Mesendoderm (in vitro differentiated cells): ENCODE measurements at regions not wholly inside any gene's neighbourhood (a gene's known extent, or its start where the extent isn't known, plus 50 kb on each side); places are given as distances from the start of the nearest gene placed in this dataset.

ENCODE experiments used
- DNase-seq: peaks from one replicate; pipeline ENCODE4 v3.0.0; 2013
- H2AK5ac ChIP-seq: 2 replicates; pipeline ENCODE4 v1.6.1; 2013; ENCODE audit warnings: low read length, inconsistent platforms
- H2BK120ac ChIP-seq: 2 replicates; pipeline ENCODE4 v1.6.1; 2013; ENCODE audit warnings: low read depth, mild to moderate bottlenecking, low read length, moderate library complexity, mixed read lengths
- H2BK15ac ChIP-seq: replicated peaks from 2 replicates; pipeline ENCODE4 v1.6.1; 2013; ENCODE audit warnings: low read depth, mild to moderate bottlenecking, moderate library complexity
- H2BK5ac ChIP-seq: 2 replicates; pipeline ENCODE4 v1.6.1; 2013; ENCODE audit warnings: low read length, inconsistent platforms
- H3K18ac ChIP-seq: 2 replicates; pipeline ENCODE4 v1.6.1; 2013; ENCODE audit warnings: mild to moderate bottlenecking, low read length, mixed read lengths
- H3K23ac ChIP-seq: one replicate; pipeline ENCODE4 v1.6.1; 2013; ENCODE audit warnings: low read length
- H3K27ac ChIP-seq: 2 replicates; pipeline ENCODE4 v1.5.1; 2013; ENCODE audit warnings: low read depth, mild to moderate bottlenecking, inconsistent platforms, low read length, moderate library complexity
- H3K27me3 ChIP-seq: 2 replicates; pipeline ENCODE4 v1.6.1; 2013; ENCODE audit warnings: low read length, control low read depth, mild to moderate bottlenecking, inconsistent platforms; ENCODE audit not compliant: insufficient read depth, poor library complexity
- H3K36me3 ChIP-seq: 2 replicates; pipeline ENCODE4 v1.6.1; 2013; ENCODE audit warnings: low read length, inconsistent platforms; ENCODE audit not compliant: control insufficient read depth, insufficient read depth
- H3K4ac ChIP-seq: one replicate; pipeline ENCODE4 v1.6.1; 2013; ENCODE audit warnings: low read depth, mild to moderate bottlenecking, low read length, moderate library complexity
- H3K4me1 ChIP-seq: 2 replicates; pipeline ENCODE4 v1.6.1; 2013; ENCODE audit warnings: low read depth, low read length, inconsistent platforms; ENCODE audit not compliant: control insufficient read depth
- H3K4me2 ChIP-seq: 2 replicates; pipeline ENCODE4 v1.6.1; 2013; ENCODE audit warnings: low read length
- H3K4me3 ChIP-seq: 2 replicates; pipeline ENCODE4 v1.5.1; 2013; ENCODE audit warnings: mild to moderate bottlenecking, low read length
- H3K56ac ChIP-seq: one replicate; pipeline ENCODE4 v1.6.1; 2013; ENCODE audit warnings: low read length
- H3K79me1 ChIP-seq: 2 replicates; pipeline ENCODE4 v1.6.1; 2013; ENCODE audit warnings: low read length, inconsistent platforms
- H3K79me2 ChIP-seq: 2 replicates; pipeline ENCODE4 v1.6.1; 2013; ENCODE audit warnings: mild to moderate bottlenecking, low read length; ENCODE audit not compliant: control insufficient read depth, insufficient read depth
- H3K9ac ChIP-seq: 2 replicates; pipeline ENCODE4 v1.6.1; 2013; ENCODE audit warnings: low read length, inconsistent platforms
- H4K5ac ChIP-seq: one replicate; pipeline ENCODE4 v1.6.1; 2013; ENCODE audit warnings: low read length
- H4K8ac ChIP-seq: one replicate; pipeline ENCODE4 v1.6.1; 2013; ENCODE audit warnings: low read depth, mild to moderate bottlenecking, control low read depth, low read length, moderate library complexity
- WGBS: extraction: QIAGEN DNeasy Blood & Tissue Kit; methylation state at CpG from one replicate; pipeline ENCODE4 v1.1.7; 2013; ENCODE audit warnings: low lambda C conversion rate, missing lambda C conversion rate; ENCODE audit not compliant: insufficient coverage; ENCODE audit errors: extremely low coverage; 5-methylcytosine and 5-hydroxymethylcytosine counted together

DNA sequence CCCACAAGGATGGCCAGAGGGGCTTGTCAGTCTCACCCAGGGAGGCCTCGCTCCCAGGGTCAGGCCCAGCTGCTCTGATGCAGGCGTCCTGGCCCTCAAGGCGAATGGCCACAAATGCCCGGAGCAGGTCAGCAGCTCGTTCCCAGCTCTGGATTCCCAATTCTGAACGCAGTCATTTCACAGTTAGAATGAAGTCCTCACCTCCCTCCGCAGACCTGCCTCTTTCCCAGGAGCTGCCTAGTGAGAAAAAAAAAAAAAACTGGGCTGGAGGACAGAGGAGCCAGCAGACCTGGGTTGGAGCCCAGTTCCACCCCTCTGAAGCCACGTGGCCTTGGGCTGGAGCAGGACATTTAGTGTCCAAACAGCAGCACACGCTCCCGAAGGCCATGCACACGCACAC, 62.2 kb upstream of the DIO3 start:
- Histone ChIP-seq H4K8ac (no peak overlapping the region), H2AK5ac (no peak overlapping the region), H3K9ac (no peak overlapping the region), H3K4ac (no peak overlapping the region), H4K5ac (no peak overlapping the region), H3K4me2 (no peak overlapping the region), H3K27me3 (no peaks in the 10 kb centered on the region), H3K27ac (no peak overlapping the region), H3K4me1 (peaks cover 4% of the 10 kb centered on the region), H2BK120ac (no peak overlapping the region), H3K36me3 (no peaks in the 10 kb centered on the region), H3K79me2 (no peaks in the 10 kb centered on the region), H3K79me1 (no peaks in the 10 kb centered on the region), H3K23ac (no peak overlapping the region), H2BK15ac (no peak overlapping the region), H3K18ac (no peak overlapping the region), H3K56ac (no peak overlapping the region), H2BK5ac (no peak overlapping the region), H3K4me3 (no peak overlapping the region)
- no peak for DNase-seq
- WGBS = no CpG with 5 or more reads among the region's 11 CpGs

DNA sequence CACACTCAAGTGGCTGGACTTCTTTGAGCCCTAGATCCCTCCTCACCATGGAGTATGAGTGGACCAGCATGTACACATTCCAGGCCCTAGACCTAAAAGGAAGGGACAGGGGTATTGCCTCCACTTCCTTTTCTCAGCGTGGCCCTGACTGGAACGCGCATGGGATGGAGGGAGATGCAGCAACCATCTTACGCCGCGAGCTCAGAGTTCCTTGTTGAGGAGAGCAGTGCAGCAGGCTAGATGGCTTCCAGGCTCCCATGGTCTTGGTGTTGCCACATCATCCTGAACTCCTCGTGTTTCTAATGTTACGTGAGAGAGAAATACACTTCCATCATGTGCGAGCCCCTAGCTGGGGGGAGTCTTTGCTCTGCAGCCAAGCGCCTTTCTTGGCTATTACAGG, 61.8 kb upstream of the DIO3 start:
- Histone ChIP-seq H2BK120ac (no peak overlapping the region), H3K36me3 (no peaks in the 10 kb centered on the region), H3K4ac (no peak overlapping the region), H3K18ac (no peak overlapping the region), H3K4me1 (peaks cover 4% of the 10 kb centered on the region), H3K27ac (no peak overlapping the region), H3K79me2 (no peaks in the 10 kb centered on the region), H3K79me1 (no peaks in the 10 kb centered on the region), H2BK5ac (no peak overlapping the region), H3K23ac (no peak overlapping the region), H4K8ac (no peak overlapping the region), H2AK5ac (no peak overlapping the region), H4K5ac (no peak overlapping the region), H3K4me2 (no peak overlapping the region), H3K9ac (no peak overlapping the region), H3K4me3 (no peak overlapping the region), H3K27me3 (no peaks in the 10 kb centered on the region), H3K56ac (no peak overlapping the region), H2BK15ac (no peak overlapping the region)
- no CpG with 5 or more reads among the region's 10 CpGs for WGBS
- no peak for DNase-seq

DNA sequence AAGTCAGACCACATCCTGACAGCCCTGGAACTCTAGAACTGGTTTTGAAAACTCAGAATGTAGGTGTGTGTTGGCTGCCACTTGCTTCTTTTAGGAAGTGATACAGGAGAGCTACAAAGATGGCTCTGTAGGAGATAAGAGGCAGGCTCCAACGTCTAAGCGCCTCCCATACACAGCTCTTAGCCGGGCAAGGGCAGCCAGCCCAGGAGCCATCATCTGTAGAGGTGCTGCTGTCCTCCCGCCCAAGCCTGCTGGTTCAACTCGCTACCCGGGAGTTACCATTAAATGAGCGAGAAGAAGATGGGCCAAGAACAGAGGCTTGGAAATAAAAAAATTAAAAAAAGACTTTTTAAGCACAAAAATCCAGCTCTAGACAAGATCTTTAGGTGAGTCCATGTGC, 61.2 kb upstream of the DIO3 start:
- DNase-seq = no peak
- Histone ChIP-seq H2BK15ac (no peak overlapping the region), H3K27ac (no peak overlapping the region), H2BK5ac (no peak overlapping the region), H4K5ac (no peak overlapping the region), H2BK120ac (no peak overlapping the region), H3K4me1 (peaks cover 4% of the 10 kb centered on the region), H3K79me1 (no peaks in the 10 kb centered on the region), H2AK5ac (no peak overlapping the region), H4K8ac (no peak overlapping the region), H3K9ac (no peak overlapping the region), H3K27me3 (no peaks in the 10 kb centered on the region), H3K23ac (no peak overlapping the region), H3K79me2 (no peaks in the 10 kb centered on the region), H3K36me3 (no peaks in the 10 kb centered on the region), H3K4me2 (no peak overlapping the region), H3K56ac (no peak overlapping the region), H3K4ac (no peak overlapping the region), H3K4me3 (no peak overlapping the region), H3K18ac (no peak overlapping the region)
- no CpG with 5 or more reads among the region's 7 CpGs for WGBS

DNA sequence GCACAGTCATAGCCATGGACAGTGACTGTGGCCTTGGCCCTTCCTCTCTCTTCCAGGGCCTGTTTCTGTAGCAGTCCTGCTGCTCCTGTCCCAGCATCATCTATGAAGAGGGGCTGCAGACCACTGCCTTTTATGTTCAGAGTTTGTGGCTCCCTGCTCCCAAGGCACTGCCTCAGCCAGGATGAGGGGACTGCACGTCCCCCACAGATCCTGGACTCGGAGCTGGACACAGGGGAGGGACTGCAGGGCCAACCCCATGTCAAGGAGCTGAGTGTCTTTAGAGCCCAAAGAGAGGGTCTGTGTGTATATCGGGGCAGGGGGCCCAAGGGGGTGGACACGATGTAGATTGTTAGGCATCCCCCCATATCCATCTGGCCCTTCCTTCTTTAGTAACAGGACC, 60.6 kb upstream of the DIO3 start:
- Histone ChIP-seq H3K79me2 (no peaks in the 10 kb centered on the region), H4K5ac (no peak overlapping the region), H3K56ac (no peak overlapping the region), H2AK5ac (no peak overlapping the region), H3K4ac (no peak overlapping the region), H3K9ac (no peak overlapping the region), H2BK15ac (no peak overlapping the region), H3K79me1 (no peaks in the 10 kb centered on the region), H3K27me3 (no peaks in the 10 kb centered on the region), H3K27ac (no peak overlapping the region), H2BK120ac (no peak overlapping the region), H3K23ac (no peak overlapping the region), H3K4me2 (no peak overlapping the region), H4K8ac (no peak overlapping the region), H3K4me3 (no peak overlapping the region), H2BK5ac (no peak overlapping the region), H3K4me1 (peaks cover 4% of the 10 kb centered on the region), H3K18ac (no peak overlapping the region), H3K36me3 (no peaks in the 10 kb centered on the region)
- no CpG with 5 or more reads among the region's 4 CpGs for WGBS
- no peak for DNase-seq

DNA sequence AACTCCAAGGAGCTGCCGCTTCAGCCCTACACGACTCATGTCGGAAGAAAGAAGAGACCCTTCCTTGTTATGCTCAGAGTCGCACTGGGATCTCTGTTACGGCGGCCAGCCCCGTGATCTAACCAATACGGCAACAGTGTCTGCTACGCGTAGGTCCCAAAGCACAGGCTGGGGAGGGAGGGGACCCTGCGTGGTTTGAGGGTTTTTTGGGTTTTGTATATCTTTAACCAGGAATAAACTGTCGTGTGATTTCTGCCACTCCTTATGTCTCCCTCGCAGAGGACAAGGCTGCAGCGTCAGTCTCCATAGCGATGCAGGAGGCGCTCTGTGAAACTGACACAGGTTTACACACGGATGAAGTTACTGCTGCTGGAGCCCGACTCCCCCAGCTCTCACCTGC, 60.0 kb upstream of the DIO3 start:
- H3K27me3 ChIP-seq = no peaks in the 10 kb centered on the region
- H3K4ac ChIP-seq = no peak overlapping the region
- no peaks in the 10 kb centered on the region for H3K79me2 ChIP-seq
- WGBS = no CpG with 5 or more reads among the region's 18 CpGs
- no peak overlapping the region for H2BK15ac ChIP-seq
- H2BK120ac ChIP-seq = no peak overlapping the region
- H3K79me1 ChIP-seq = no peaks in the 10 kb centered on the region
- no peak for DNase-seq
- no peaks in the 10 kb centered on the region for H3K36me3 ChIP-seq
- H4K8ac ChIP-seq = no peak overlapping the region
- no peak overlapping the region for H3K4me3 ChIP-seq
- H3K56ac ChIP-seq = no peak overlapping the region
- H3K4me1 ChIP-seq = no peaks in the 10 kb centered on the region
- H3K4me2 ChIP-seq = no peak overlapping the region
- no peak overlapping the region for H3K18ac ChIP-seq
- no peak overlapping the region for H3K27ac ChIP-seq
- no peak overlapping the region for H2BK5ac ChIP-seq
- H4K5ac ChIP-seq = no peak overlapping the region
- H3K9ac ChIP-seq = no peak overlapping the region
- no peak overlapping the region for H3K23ac ChIP-seq
- no peak overlapping the region for H2AK5ac ChIP-seq

DNA sequence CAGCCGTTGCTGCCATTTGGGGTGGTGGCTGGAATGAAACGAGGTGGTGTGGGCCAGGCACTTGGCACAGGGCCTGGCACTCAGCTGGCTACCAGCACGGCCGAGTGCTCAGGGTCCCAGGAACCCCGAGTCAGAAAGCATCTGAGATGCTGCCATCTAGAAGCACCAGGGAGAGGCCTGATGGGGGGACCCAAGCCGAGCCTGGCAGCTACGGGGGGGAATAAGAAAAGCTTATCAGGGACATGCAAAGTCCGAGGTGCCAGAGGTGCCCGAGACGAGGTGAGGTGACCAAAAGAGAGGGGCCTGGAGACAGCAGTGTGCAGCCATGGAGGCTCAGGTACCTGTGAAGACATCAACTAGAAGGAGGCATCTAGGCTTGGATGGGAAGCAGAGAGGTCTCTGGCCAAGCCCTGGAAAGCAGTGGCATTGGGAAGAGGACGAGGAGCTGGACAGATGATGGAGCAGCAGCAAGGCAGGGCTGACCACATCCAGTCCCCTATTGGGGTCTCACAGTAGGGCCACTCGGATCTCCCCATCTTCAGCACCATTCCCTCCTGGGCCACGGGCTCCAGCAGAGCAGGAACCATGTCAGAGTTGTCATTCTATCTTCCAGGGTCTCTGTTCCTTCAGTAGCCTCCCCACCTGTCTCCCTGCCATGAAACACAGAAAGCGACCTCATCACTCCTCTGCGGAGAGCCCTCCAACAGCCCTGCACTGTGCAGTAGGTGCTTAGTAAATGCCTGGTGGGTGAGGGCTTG, 59.3 kb upstream of the DIO3 start:
- Histone ChIP-seq H2BK15ac (no peak overlapping the region), H2BK120ac (no peak overlapping the region), H4K8ac (no peak overlapping the region), H3K36me3 (no peaks in the 10 kb centered on the region), H3K27me3 (no peaks in the 10 kb centered on the region), H2AK5ac (no peak overlapping the region), H3K4ac (no peak overlapping the region), H3K4me1 (no peaks in the 10 kb centered on the region), H2BK5ac (no peak overlapping the region), H3K79me2 (no peaks in the 10 kb centered on the region), H3K79me1 (no peaks in the 10 kb centered on the region), H3K23ac (no peak overlapping the region), H3K27ac (no peak overlapping the region), H3K4me2 (no peak overlapping the region), H3K4me3 (no peak overlapping the region), H3K18ac (no peak overlapping the region), H3K9ac (no peak overlapping the region), H4K5ac (no peak overlapping the region), H3K56ac (no peak overlapping the region)
- WGBS = no CpG with 5 or more reads among the region's 15 CpGs
- no peak for DNase-seq
